ENCODE measurements at regions not wholly inside any gene's neighbourhood (a gene's known extent, or its start where the extent isn't known, plus 50 kb on each side); places are given as distances from the start of the nearest gene placed in this dataset.

DNA sequence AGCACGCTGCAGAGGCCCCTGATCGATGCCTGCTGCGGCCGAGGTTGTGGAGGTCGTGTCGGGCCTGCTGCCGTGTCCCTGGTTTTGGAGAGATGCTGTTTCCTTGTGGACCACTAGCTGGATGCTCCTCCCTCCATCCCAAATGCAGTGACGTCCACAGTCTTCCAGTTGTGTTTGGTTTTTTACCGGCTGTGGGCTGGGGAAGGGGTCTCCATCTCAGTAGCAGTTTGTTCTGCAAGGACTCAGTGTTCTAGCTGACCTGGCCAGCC lies 143.0 kb upstream of the SHH start:
- H3K4me2 ChIP-seq (ENCODE audit: low read depth, low read length) = no peak overlapping the region
- H3K27me3 ChIP-seq (ENCODE audit: control insufficient read depth in 1 of 2, insufficient read depth in 2 of 2, low read length in 2 of 2) = no peaks in the 10 kb centered on the region
- H3K79me2 ChIP-seq (ENCODE audit: insufficient read depth, low read length) = peaks cover 2% of the 10 kb centered on the region
- TF ChIP-seq FOXP1 (IDR thresholded peaks at IDR 0.05) = no peak
- TF ChIP-seq FOXP1 (CRISPR knock-in tag; IDR thresholded peaks at IDR 0.05) = no peak
- no peak for TF ChIP-seq GLI4 (CRISPR knock-in tag; IDR thresholded peaks at IDR 0.05; ENCODE audit: borderline replicate concordance)
- TF ChIP-seq ZNF20 (CRISPR knock-in tag; IDR thresholded peaks at IDR 0.05) = no peak
- TF ChIP-seq IRX3 (CRISPR knock-in tag; IDR thresholded peaks at IDR 0.05; ENCODE audit: borderline replicate concordance, low read depth) = no peak
- no peak for TF ChIP-seq PHB2 (IDR thresholded peaks at IDR 0.05; ENCODE audit: partially characterized antibody)
- TF ChIP-seq ZNF430 (CRISPR knock-in tag; IDR thresholded peaks at IDR 0.05) = no peak
- H4K20me1 ChIP-seq (ENCODE audit: insufficient read depth, low read length) = no peaks in the 10 kb centered on the region
- ChIA-PET POLR2A (no interaction called here), CTCF (ENCODE audit: low intra/inter-chr PET ratio, low total read pairs) (no interaction called here)
- in situ Hi-C loops (cut with HindIII; ENCODE audit: extremely low pct_ligation_motif_present, low pct_unique_long_range_greater_than_20kb) = no loop called here
- no peaks in the 10 kb centered on the region for H3K9me3 ChIP-seq (ENCODE audit: low read length)
- no peak overlapping the region for H2AFZ ChIP-seq (ENCODE audit: low read length)
- no TSS peak for BruUV-seq (replicated peaks)
- no peak overlapping the region for H3K27ac ChIP-seq (ENCODE audit: extremely low read length, insufficient read depth, low read length)
- intact Hi-C loops (cut with micrococcal nuclease; ENCODE audit: unreplicated experiment) = no loop called here
- H3K4me3 ChIP-seq (replicated peaks in 1 of 3; ENCODE audit: insufficient read depth in 1 of 3, low read depth in 2 of 3, low read length in 3 of 3) = no peak overlapping the region
- H3K4me1 ChIP-seq (ENCODE audit: insufficient read depth, low read length) = peaks cover 49% of the 10 kb centered on the region
- DNase-seq (ENCODE audit: low spot score) = no peak
- no peak for FAIRE-seq
- 82% methylated on average over 8 of the region's 9 CpGs for WGBS (ENCODE audit: low lambda C conversion rate)
- no peaks in the 10 kb centered on the region for H3K36me3 ChIP-seq (replicated peaks in 1 of 2; ENCODE audit: control insufficient read depth in 1 of 2, insufficient read depth in 2 of 2, low read length in 2 of 2)
- no peak overlapping the region for H3K9ac ChIP-seq (ENCODE audit: insufficient read depth, low read depth, low read length)
- ATAC-seq = no peak

GRCh38 chr7:155954550-155955366 lies 142.5 kb upstream of the SHH start:
- ATAC-seq (no peak), DNase-seq (ENCODE audit: low spot score) (no peak), FAIRE-seq (no peak)
- Histone ChIP-seq H3K27me3 (ENCODE audit: control insufficient read depth in 1 of 2, insufficient read depth in 2 of 2, low read length in 2 of 2) (no peaks in the 10 kb centered on the region), H3K4me1 (ENCODE audit: insufficient read depth, low read length) (peaks cover 48% of the 10 kb centered on the region), H3K4me3 (replicated peaks in 1 of 3; ENCODE audit: insufficient read depth in 1 of 3, low read depth in 2 of 3, low read length in 3 of 3) (no peak overlapping the region), H3K36me3 (replicated peaks in 1 of 2; ENCODE audit: control insufficient read depth in 1 of 2, insufficient read depth in 2 of 2, low read length in 2 of 2) (no peaks in the 10 kb centered on the region), H3K9me3 (ENCODE audit: low read length) (no peaks in the 10 kb centered on the region), H3K27ac (ENCODE audit: extremely low read length, insufficient read depth, low read length) (no peak overlapping the region), H3K79me2 (ENCODE audit: insufficient read depth, low read length) (peaks cover 2% of the 10 kb centered on the region), H4K20me1 (ENCODE audit: insufficient read depth, low read length) (no peaks in the 10 kb centered on the region), H3K9ac (ENCODE audit: insufficient read depth, low read depth, low read length) (peak overlapping the region; percentile 19; the same call in 1 of the 2 replicates), H3K4me2 (ENCODE audit: low read depth, low read length) (peak overlapping the region; percentile 48), H2AFZ (ENCODE audit: low read length) (no peak overlapping the region)
- no TSS peak for BruUV-seq (replicated peaks)
- CTCF ChIA-PET (ENCODE audit: low intra/inter-chr PET ratio, low total read pairs) = no interaction called here
- 93% methylated on average over 13 of the region's 22 CpGs for WGBS (ENCODE audit: low lambda C conversion rate)
- POLR2A ChIA-PET = interaction anchor here (1.3 to 7.0 kb wide), 3 partner anchors 8 to 660 kb away, joined by 4 to 121 read pairs (median 5); no protein-coding TSS in a partner anchor
- intact Hi-C loops (cut with micrococcal nuclease; ENCODE audit: unreplicated experiment) (loop anchor here (1.0 kb wide), 2 partner anchors 18 to 139 kb away; no protein-coding TSS in a partner anchor), in situ Hi-C loops (cut with HindIII; ENCODE audit: extremely low pct_ligation_motif_present, low pct_unique_long_range_greater_than_20kb) (no loop called here)
- TF ChIP-seq TCF7L2 (IDR thresholded peaks at IDR 0.05; ENCODE audit: low read depth, low read length) (no peak), SP140L (CRISPR knock-in tag; IDR thresholded peaks at IDR 0.05; ENCODE audit: borderline replicate concordance) (no peak), ATAD3A (CRISPR knock-in tag; IDR thresholded peaks at IDR 0.05) (no peak), SOX5 (CRISPR knock-in tag; IDR thresholded peaks at IDR 0.05; ENCODE audit: borderline replicate concordance) (no peak), MED13 (CRISPR knock-in tag; IDR thresholded peaks at IDR 0.05) (no peak), ZNF770 (CRISPR knock-in tag; IDR thresholded peaks at IDR 0.05) (no peak), STAG1 (CRISPR knock-in tag; IDR thresholded peaks at IDR 0.05) (no peak), ZNF660 (CRISPR knock-in tag; IDR thresholded peaks at IDR 0.05; ENCODE audit: borderline replicate concordance, low read depth) (no peak)
- TF ChIP-seq, protein P1, sequence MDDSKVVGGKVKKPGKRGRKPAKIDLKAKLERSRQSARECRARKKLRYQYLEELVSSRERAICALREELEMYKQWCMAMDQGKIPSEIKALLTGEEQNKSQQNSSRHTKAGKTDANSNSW (CRISPR knock-in tag; IDR thresholded peaks at IDR 0.05; ENCODE audit: borderline replicate concordance) = no peak

Data from HepG2 (cell line).